Lower leg skin (tissue), 3 donors: ENCODE measurements at regions not wholly inside any gene's neighbourhood (a gene's known extent, or its start where the extent isn't known, plus 50 kb on each side); places are given as distances from the start of the nearest gene placed in this dataset.
"Not testable (repeated sequence)": the region's sequence is repeated elsewhere in the genome, so short reads cannot be mapped to it uniquely, and the experiment has no call there.

Source experiments
- CTCF ChIP-seq, 3 donors: fragments of 450-650 bp; IDR thresholded peaks; one replicate each; pipeline ENCODE4 v1.5.1; 2016; ENCODE audit warnings: antibody characterized with exemption in 3 of 3, mild to moderate bottlenecking in 3 of 3, moderate library complexity in 2 of 3
- POLR2A ChIP-seq, 2 donors: fragments of 450-650 bp; IDR thresholded peaks; one replicate each; pipeline ENCODE4 v1.6.1; 2016 to 2017; ENCODE audit warnings: antibody characterized with exemption in 2 of 2, mild to moderate bottlenecking in 1 of 2, moderate library complexity in 1 of 2

- TF ChIP-seq CTCF, POLR2A (IDR thresholded peaks at IDR 0.05): not testable (repeated sequence)
Observed at GRCh38 chr22:11932212-11932611, 3595.8 kb upstream of the OR11H1 start.
